ENCODE measurements at regions not wholly inside any gene's neighbourhood (a gene's known extent, or its start where the extent isn't known, plus 50 kb on each side); places are given as distances from the start of the nearest gene placed in this dataset.

GRCh38 chr20:12413116-12413515 lies 495.4 kb downstream of the BTBD3 start:
- TF ChIP-seq, protein P1, sequence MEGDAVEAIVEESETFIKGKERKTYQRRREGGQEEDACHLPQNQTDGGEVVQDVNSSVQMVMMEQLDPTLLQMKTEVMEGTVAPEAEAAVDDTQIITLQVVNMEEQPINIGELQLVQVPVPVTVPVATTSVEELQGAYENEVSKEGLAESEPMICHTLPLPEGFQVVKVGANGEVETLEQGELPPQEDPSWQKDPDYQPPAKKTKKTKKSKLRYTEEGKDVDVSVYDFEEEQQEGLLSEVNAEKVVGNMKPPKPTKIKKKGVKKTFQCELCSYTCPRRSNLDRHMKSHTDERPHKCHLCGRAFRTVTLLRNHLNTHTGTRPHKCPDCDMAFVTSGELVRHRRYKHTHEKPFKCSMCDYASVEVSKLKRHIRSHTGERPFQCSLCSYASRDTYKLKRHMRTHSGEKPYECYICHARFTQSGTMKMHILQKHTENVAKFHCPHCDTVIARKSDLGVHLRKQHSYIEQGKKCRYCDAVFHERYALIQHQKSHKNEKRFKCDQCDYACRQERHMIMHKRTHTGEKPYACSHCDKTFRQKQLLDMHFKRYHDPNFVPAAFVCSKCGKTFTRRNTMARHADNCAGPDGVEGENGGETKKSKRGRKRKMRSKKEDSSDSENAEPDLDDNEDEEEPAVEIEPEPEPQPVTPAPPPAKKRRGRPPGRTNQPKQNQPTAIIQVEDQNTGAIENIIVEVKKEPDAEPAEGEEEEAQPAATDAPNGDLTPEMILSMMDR (conservative IDR thresholded peaks at IDR 0.05; ENCODE audit: low read length): no peak
- no peak for DNase-seq (ENCODE audit: low read depth)
- H3K4me3 ChIP-seq (ENCODE audit: low read length): no peak overlapping the region

DNA sequence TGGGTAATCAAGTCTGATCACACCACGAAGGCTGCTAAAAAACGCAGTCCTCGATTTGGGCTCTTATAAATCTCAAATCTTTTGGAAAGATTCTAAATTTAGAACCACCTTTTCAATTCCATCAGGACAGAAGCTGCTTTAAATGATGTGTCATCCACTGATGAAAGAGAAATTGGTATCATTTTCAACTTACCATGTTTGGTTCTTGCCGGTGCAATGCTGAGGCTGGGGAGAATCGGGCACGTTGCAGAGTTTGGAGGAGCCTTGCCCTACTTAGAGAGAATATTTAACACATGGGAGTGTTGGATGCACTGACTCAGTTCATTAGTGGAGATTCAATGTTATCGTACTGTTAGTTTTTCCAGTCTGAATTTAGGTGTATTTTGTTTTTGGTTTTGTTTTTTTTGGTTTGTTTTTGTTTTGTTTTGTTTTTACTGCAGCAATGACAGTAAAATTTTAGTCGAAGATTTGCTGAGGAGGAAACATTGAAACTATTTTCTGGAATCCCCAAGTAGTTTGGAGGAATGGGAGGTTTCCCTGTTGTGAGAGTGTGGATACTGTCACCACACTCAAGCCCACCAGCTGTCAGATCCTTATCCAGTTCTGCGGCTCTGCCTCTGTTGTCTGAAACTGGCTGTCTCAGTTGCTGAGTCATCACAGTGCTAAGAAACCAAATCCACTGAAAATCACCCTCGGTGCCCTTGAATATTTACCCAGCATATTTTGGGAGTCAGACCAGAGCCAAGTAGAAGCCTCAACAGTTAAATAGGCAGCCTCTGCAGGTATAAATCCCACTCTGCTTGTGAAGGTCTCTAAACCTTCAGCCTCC lies 497.0 kb downstream of the BTBD3 start:
- DNase-seq (ENCODE audit: low read depth): no peak
- no peak overlapping the region for H3K4me3 ChIP-seq (ENCODE audit: low read length)
- TF ChIP-seq, protein P1 (conservative IDR thresholded peaks at IDR 0.05; ENCODE audit: low read length): no peak

DNA sequence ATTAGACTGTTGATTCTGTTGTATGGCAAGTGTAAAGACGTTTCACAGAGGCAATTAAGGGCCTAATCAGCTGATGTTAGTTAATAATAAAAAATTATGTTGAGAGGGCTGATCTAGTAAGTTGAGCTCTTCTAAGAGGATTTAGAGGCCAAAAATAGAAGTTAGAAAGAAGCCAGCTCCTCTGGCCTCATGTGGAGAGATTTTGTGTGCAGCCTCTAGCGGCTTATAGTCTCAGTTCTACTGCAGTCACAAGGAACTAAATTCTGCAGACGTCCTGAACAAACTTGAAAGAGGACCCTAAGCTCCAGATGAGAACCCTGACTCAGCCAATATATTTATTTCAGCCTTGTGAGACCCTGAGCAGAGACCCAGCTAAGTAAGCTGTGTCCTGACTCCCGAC lies 498.6 kb downstream of the BTBD3 start:
- no peak overlapping the region for H3K4me3 ChIP-seq (ENCODE audit: low read length)
- DNase-seq (ENCODE audit: low read depth): no peak
- TF ChIP-seq, protein P1 (conservative IDR thresholded peaks at IDR 0.05; ENCODE audit: low read length): no peak

DNA sequence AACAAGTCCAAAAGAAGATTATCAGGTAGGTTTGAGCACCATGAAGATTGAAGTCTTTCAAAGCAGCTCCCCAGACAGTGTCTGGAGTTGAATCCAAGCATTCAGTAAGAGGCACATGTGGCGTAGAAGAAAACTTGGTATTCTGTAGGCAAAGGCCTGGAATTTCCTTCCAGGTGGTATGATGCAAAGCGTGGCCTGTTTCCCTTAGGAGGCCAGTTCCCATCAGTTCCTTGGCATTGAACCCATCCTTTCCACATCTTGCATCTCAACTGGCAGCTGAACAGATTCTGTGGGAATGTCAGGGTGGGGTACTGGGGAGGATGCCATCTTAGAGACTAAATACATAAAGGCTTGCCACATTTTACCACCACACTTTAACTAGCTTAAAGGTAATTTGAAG lies 516.0 kb downstream of the BTBD3 start:
- DNase-seq (ENCODE audit: low read depth): no peak
- TF ChIP-seq, protein P1 (conservative IDR thresholded peaks at IDR 0.05; ENCODE audit: low read length): no peak
- no peak overlapping the region for H3K4me3 ChIP-seq (ENCODE audit: low read length)

GRCh38 chr20:12434672-12435071 lies 517.0 kb downstream of the BTBD3 start:
- TF ChIP-seq, protein P1 (conservative IDR thresholded peaks at IDR 0.05; ENCODE audit: low read length): no peak
- DNase-seq (ENCODE audit: low read depth): no peak
- no peak overlapping the region for H3K4me3 ChIP-seq (ENCODE audit: low read length)

DNA sequence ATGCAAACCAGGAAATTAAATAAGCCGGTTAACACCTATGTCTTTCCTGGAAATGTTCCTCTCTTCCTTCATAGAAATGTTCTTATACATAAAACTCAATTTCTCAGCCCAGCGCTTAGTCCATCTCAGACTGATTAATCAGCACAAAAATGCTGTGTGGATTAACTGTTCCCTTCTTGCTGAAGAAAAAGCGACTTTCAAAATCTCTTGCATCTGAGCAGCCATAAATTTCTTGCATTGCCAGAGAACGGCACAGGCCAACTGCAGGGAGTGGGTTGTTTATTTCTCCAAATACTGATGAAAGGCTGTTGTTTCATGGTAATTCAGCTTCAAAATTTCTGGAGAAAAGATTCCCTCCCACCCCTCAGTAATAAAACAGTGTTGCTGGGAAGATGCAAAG lies 517.6 kb downstream of the BTBD3 start:
- no peak overlapping the region for H3K4me3 ChIP-seq (ENCODE audit: low read length)
- DNase-seq (ENCODE audit: low read depth): no peak
- TF ChIP-seq, protein P1 (conservative IDR thresholded peaks at IDR 0.05; ENCODE audit: low read length): no peak

- DNase-seq (ENCODE audit: low read depth): no peak
- TF ChIP-seq, protein P1 (conservative IDR thresholded peaks at IDR 0.05; ENCODE audit: low read length): no peak
- H3K4me3 ChIP-seq (ENCODE audit: low read length): no peak overlapping the region
These were observed 536.0 kb downstream of the BTBD3 start for GRCh38 chr20:12453711-12454110.
